Panc1 (cell line): ENCODE measurements at regions not wholly inside any gene's neighbourhood (a gene's known extent, or its start where the extent isn't known, plus 50 kb on each side); places are given as distances from the start of the nearest gene placed in this dataset.
"Not testable (repeated sequence)": the region's sequence is repeated elsewhere in the genome, so short reads cannot be mapped to it uniquely, and the experiment has no call there.

ENCODE experiments used
- ATAC-seq: fragments of 200-7000 bp; cut with Tn5 transposase; 2 replicates; pipeline ENCODE4 v1.9.1; 2020; ENCODE audit warnings: mild to moderate bottlenecking, moderate library complexity
- BruUV-seq: library from RNA; stranded (reverse); fragments of 400-500 nt; replicated peaks from 2 replicates; lab custom pipeline; 2021; lab: Mats Ljungman, UMichigan
- CTCF ChIA-PET: fragments of 300-600 bp; sonication (Branson Sonifier 250); formaldehyde crosslinking; loops from one replicate; lab custom pipeline; 2022; ENCODE audit warnings: antibody characterized with exemption; lab: Charles Lee
- POLR2A ChIA-PET: fragments of 300-600 bp; sonication (Branson Sonifier 250); formaldehyde crosslinking; loops from one replicate; lab custom pipeline; 2022; ENCODE audit warnings: antibody characterized with exemption; lab: Charles Lee
- DNase-seq: peaks from one replicate; pipeline ENCODE4 v3.0.0-alpha.2; 2010; ENCODE audit warnings: low read depth, low spot score
- H3K27ac ChIP-seq: 2 replicates; pipeline ENCODE4 v1.5.1; 2011; ENCODE audit warnings: mild to moderate bottlenecking, low read length, inconsistent platforms
- H3K27me3 ChIP-seq: fragments of 200-500 bp; sonication (Bioruptor generic); 2 replicates; pipeline ENCODE4 v1.6.0; 2014; ENCODE audit warnings: low read length, inconsistent platforms; ENCODE audit not compliant: control insufficient read depth, insufficient read depth
- H3K36me3 ChIP-seq: fragments of 200-500 bp; sonication (Bioruptor generic); 2 replicates; pipeline ENCODE4 v1.5.1; 2014; ENCODE audit warnings: inconsistent platforms, mild to moderate bottlenecking, low read length, moderate library complexity; ENCODE audit not compliant: control insufficient read depth, insufficient read depth
- H3K4me1 ChIP-seq: 2 replicates; pipeline ENCODE4 v1.5.1; 2011; ENCODE audit warnings: inconsistent platforms, mild to moderate bottlenecking, low read length, moderate library complexity; ENCODE audit not compliant: control insufficient read depth, insufficient read depth
- H3K4me3 ChIP-seq, 2 experiments: 2 replicates each; pipeline ENCODE4 v1.5.1; 2011 to 2012; ENCODE audit warnings: low read depth in 2 of 2, low read length in 2 of 2, mild to moderate bottlenecking in 2 of 2, inconsistent platforms in 1 of 2, moderate library complexity in 1 of 2
- H3K9me3 ChIP-seq: fragments of 200-500 bp; sonication (Bioruptor generic); 2 replicates; pipeline ENCODE4 v1.5.1; 2014; ENCODE audit warnings: low read depth, mild to moderate bottlenecking, inconsistent platforms, low read length, moderate library complexity; ENCODE audit not compliant: control insufficient read depth, insufficient read depth
- CTCF ChIP-seq: fragments of 450-650 bp; IDR thresholded peaks from 2 replicates; pipeline ENCODE4 v1.5.1; 2017; ENCODE audit warnings: mild to moderate bottlenecking
- POLR2AphosphoS5 ChIP-seq: IDR thresholded peaks from 2 replicates; pipeline ENCODE4 v1.6.1; 2012; ENCODE audit warnings: mild to moderate bottlenecking, low read depth, low read length, moderate library complexity
- REST ChIP-seq, 2 experiments: IDR thresholded peaks; 2 replicates each; pipeline ENCODE4 v1.6.1; 2011 to 2012; ENCODE audit warnings: low read depth in 2 of 2, control low read depth in 1 of 2, low read length in 1 of 2, mild to moderate bottlenecking in 1 of 2, moderate library complexity in 1 of 2; ENCODE audit not compliant: insufficient read depth in 1 of 2
- SIN3A ChIP-seq: IDR thresholded peaks from 2 replicates; pipeline ENCODE4 v1.6.1; 2012; ENCODE audit warnings: low read depth, mild to moderate bottlenecking, low read length, moderate library complexity, borderline replicate concordance; ENCODE audit not compliant: insufficient read depth
- TCF7L2 ChIP-seq: IDR thresholded peaks from 2 replicates; pipeline ENCODE4 v1.6.1; 2011; ENCODE audit warnings: mild to moderate bottlenecking, low read depth, low read length, inconsistent platforms
- in situ Hi-C: cut with HindIII; loops from 2 replicates; pipeline ENCODE4 v1.10.0; 2016; ENCODE audit warnings: low sequenced_read_pairs, low pct_unique_long_range_greater_than_20kb
- intact Hi-C: fragments of 100-400 bp; cut with micrococcal nuclease; formaldehyde crosslinking; loops from one replicate; pipeline ENCODE4 v1.10.0; 2022; ENCODE audit not compliant: unreplicated experiment

- H3K4me3 ChIP-seq: no peak overlapping the region
- intact Hi-C loops: no loop called here
- ChIA-PET CTCF (no interaction called here), POLR2A (no interaction called here)
- no peak overlapping the region for H3K27ac ChIP-seq
- ATAC-seq: no peak
- H3K36me3 ChIP-seq: no peaks in the 10 kb centered on the region
- peaks cover 17% of the 10 kb centered on the region for H3K9me3 ChIP-seq
- DNase-seq: no peak
- TF ChIP-seq SIN3A (no peak), REST (IDR thresholded peaks at IDR 0.05; ENCODE audit: insufficient read depth in 1 of 2, low read depth in 2 of 2, low read length in 1 of 2) (no peak), TCF7L2 (no peak), CTCF (no peak), POLR2AphosphoS5 (no peak)
- peaks cover 2% of the 10 kb centered on the region; the same call in 1 of the 2 replicates for H3K27me3 ChIP-seq
- no TSS peak for BruUV-seq
- in situ Hi-C loops: no loop called here
- H3K4me1 ChIP-seq: no peaks in the 10 kb centered on the region
These were observed 370.2 kb downstream of the ADGRD1 start for GRCh38 chr12:131323879-131324278.

GRCh38 chr12:131327521-131328488 is 374.1 kb downstream of the ADGRD1 start:
- in situ Hi-C loops (no loop called here), intact Hi-C loops (no loop called here)
- Histone ChIP-seq H3K4me3 (no peak overlapping the region), H3K4me1 (no peaks in the 10 kb centered on the region), H3K36me3 (no peaks in the 10 kb centered on the region), H3K27ac (no peak overlapping the region), H3K27me3 (peaks cover 2% of the 10 kb centered on the region; the same call in 1 of the 2 replicates), H3K9me3 (peaks cover under 1% of the 10 kb centered on the region)
- ChIA-PET CTCF (no interaction called here), POLR2A (no interaction called here)
- DNase-seq: no peak
- TF ChIP-seq REST (IDR thresholded peaks at IDR 0.05; ENCODE audit: insufficient read depth in 1 of 2, low read depth in 2 of 2, low read length in 1 of 2) (no peak), SIN3A (no peak), POLR2AphosphoS5 (no peak), CTCF (no peak), TCF7L2 (no peak)
- ATAC-seq: no peak
- BruUV-seq: no TSS peak

GRCh38 chr12:131328861-131329845 is 375.4 kb downstream of the ADGRD1 start:
- in situ Hi-C loops, H3K27me3 ChIP-seq, BruUV-seq, CTCF ChIA-PET, ATAC-seq, H3K9me3 ChIP-seq, intact Hi-C loops, DNase-seq, H3K4me3 ChIP-seq, H3K4me1 ChIP-seq, H3K36me3 ChIP-seq, H3K27ac ChIP-seq, POLR2A ChIA-PET: not testable (repeated sequence)
